ENCODE measurements at regions not wholly inside any gene's neighbourhood (a gene's known extent, or its start where the extent isn't known, plus 50 kb on each side); places are given as distances from the start of the nearest gene placed in this dataset.

- DNase-seq (ENCODE audit: low spot score) = no peak
- WGBS = 98% methylated on average over 2 of the region's 2 CpGs
- H3K9me3 ChIP-seq = no peaks in the 10 kb centered on the region
- H3K36me3 ChIP-seq = no peaks in the 10 kb centered on the region
- H3K27me3 ChIP-seq (replicated peaks; ENCODE audit: insufficient read depth) = no peaks in the 10 kb centered on the region
- intact Hi-C loops (cut with DNase I) = no loop called here
- H3K4me3 ChIP-seq = no peak overlapping the region
- no peak overlapping the region for H3K27ac ChIP-seq
- TF ChIP-seq POLR2AphosphoS5 (IDR thresholded peaks at IDR 0.05) (no peak), POLR2A (IDR thresholded peaks at IDR 0.05) (no peak), CTCF (IDR thresholded peaks at IDR 0.05) (no peak)
- H3K4me1 ChIP-seq (replicated peaks) = no peaks in the 10 kb centered on the region
Observed at GRCh38 chr6:134778431-134778830, 171.5 kb downstream of the ALDH8A1 start.

DNA sequence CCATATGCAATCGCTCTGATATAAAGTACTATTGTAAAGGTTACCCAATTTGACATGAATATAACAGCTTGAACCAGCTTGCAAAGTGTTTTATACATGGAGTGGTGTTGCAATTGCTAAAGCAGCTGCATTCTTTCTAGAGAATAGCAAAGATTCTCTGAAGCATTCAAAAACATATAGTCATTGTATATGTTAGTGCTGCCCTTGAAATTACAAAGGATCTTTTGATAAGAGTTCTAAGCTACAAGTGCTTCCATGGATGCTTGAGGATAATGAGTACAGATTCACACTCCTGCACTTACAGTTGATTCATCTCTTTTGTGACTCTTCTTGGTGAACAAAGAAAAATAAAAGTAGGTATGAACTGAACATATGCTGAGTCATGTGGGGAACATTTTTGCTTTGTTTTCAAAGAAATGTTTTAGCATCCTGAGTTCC lies 175.7 kb downstream of the ALDH8A1 start:
- no peaks in the 10 kb centered on the region for H3K9me3 ChIP-seq
- H3K27me3 ChIP-seq (replicated peaks; ENCODE audit: insufficient read depth) = no peaks in the 10 kb centered on the region
- H3K4me1 ChIP-seq (replicated peaks) = no peaks in the 10 kb centered on the region
- H3K27ac ChIP-seq = no peak overlapping the region
- no peak for DNase-seq (ENCODE audit: low spot score)
- no peaks in the 10 kb centered on the region for H3K36me3 ChIP-seq
- TF ChIP-seq CTCF (IDR thresholded peaks at IDR 0.05) = no peak
- no peak for TF ChIP-seq POLR2A (IDR thresholded peaks at IDR 0.05)
- TF ChIP-seq POLR2AphosphoS5 (IDR thresholded peaks at IDR 0.05) = no peak
- WGBS = 82% methylated on average over 1 of the region's 1 CpG
- intact Hi-C loops (cut with DNase I) = no loop called here
- H3K4me3 ChIP-seq = no peak overlapping the region

- Histone ChIP-seq H3K36me3 (no peaks in the 10 kb centered on the region), H3K9me3 (no peaks in the 10 kb centered on the region), H3K27me3 (replicated peaks; ENCODE audit: insufficient read depth) (no peaks in the 10 kb centered on the region), H3K4me1 (replicated peaks) (no peaks in the 10 kb centered on the region), H3K27ac (no peak overlapping the region), H3K4me3 (no peak overlapping the region)
- intact Hi-C loops (cut with DNase I) = no loop called here
- no peak for DNase-seq (ENCODE audit: low spot score)
- 94% methylated on average over 6 of the region's 6 CpGs for WGBS
- TF ChIP-seq POLR2A (IDR thresholded peaks at IDR 0.05) = no peak
- no peak for TF ChIP-seq CTCF (IDR thresholded peaks at IDR 0.05)
- TF ChIP-seq POLR2AphosphoS5 (IDR thresholded peaks at IDR 0.05) = no peak
Observed at GRCh38 chr6:134772671-134773360, 177.1 kb downstream of the ALDH8A1 start.

- intact Hi-C loops (cut with DNase I) = no loop called here
- Histone ChIP-seq H3K4me3 (no peak overlapping the region), H3K27me3 (replicated peaks; ENCODE audit: insufficient read depth) (peaks cover 2% of the 10 kb centered on the region), H3K9me3 (no peaks in the 10 kb centered on the region), H3K27ac (no peak overlapping the region), H3K36me3 (no peaks in the 10 kb centered on the region), H3K4me1 (replicated peaks) (no peaks in the 10 kb centered on the region)
- TF ChIP-seq POLR2A (IDR thresholded peaks at IDR 0.05) (no peak), POLR2AphosphoS5 (IDR thresholded peaks at IDR 0.05) (no peak), CTCF (IDR thresholded peaks at IDR 0.05) (no peak)
- DNase-seq (ENCODE audit: low spot score) = no peak
- 89% methylated on average over 2 of the region's 2 CpGs for WGBS
Observed at GRCh38 chr6:134768931-134769330, 181.0 kb downstream of the ALDH8A1 start.

GRCh38 chr6:134766497-134766896 lies 183.4 kb downstream of the ALDH8A1 start:
- no peak for TF ChIP-seq POLR2A (IDR thresholded peaks at IDR 0.05)
- TF ChIP-seq POLR2AphosphoS5 (IDR thresholded peaks at IDR 0.05) = no peak
- no peak for TF ChIP-seq CTCF (IDR thresholded peaks at IDR 0.05)
- no peaks in the 10 kb centered on the region for H3K4me1 ChIP-seq (replicated peaks)

More at GRCh38 chr6:134766497-134766896, 183.4 kb downstream of the ALDH8A1 start:
- DNase-seq (ENCODE audit: low spot score) = no peak
- H3K27ac ChIP-seq = no peak overlapping the region
- H3K27me3 ChIP-seq (replicated peaks; ENCODE audit: insufficient read depth) = peaks cover 2% of the 10 kb centered on the region
- H3K9me3 ChIP-seq = no peaks in the 10 kb centered on the region
- H3K4me3 ChIP-seq = no peak overlapping the region
- WGBS = 90% methylated on average over 3 of the region's 3 CpGs
- H3K36me3 ChIP-seq = no peaks in the 10 kb centered on the region
- intact Hi-C loops (cut with DNase I) = no loop called here

Measured in prostate gland (tissue), 2 donors.